ENCODE measurements at regions not wholly inside any gene's neighbourhood (a gene's known extent, or its start where the extent isn't known, plus 50 kb on each side); places are given as distances from the start of the nearest gene placed in this dataset.

DNA sequence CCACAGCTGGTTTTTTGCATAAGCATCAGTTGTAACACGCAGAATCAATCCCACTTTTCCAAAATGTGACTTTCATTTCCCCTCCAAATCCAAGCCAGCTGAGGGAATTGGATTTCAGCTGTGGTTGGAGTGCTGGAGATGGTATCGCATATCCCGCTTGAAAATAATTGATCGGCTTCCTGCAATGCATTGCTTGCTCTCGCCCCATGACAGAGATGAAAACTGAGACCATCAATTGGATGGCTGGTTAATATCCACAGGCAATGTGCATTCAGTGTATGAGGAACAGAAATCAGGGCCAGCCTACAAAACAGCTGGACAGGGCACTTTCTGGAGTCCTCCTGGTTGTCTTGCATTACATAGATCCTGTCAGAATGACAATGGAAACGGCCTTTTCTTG is 135.3 kb downstream of the MAIP1 start:
- no peak for TF ChIP-seq EZH2 (IDR thresholded peaks at IDR 0.05; ENCODE audit: borderline replicate concordance, low read length)
- TF ChIP-seq CTCF (IDR thresholded peaks at IDR 0.05; ENCODE audit: low read length) = no peak

Data from OCI-LY1 (cell line).